GM23338 (cell line): ENCODE measurements at regions not wholly inside any gene's neighbourhood (a gene's known extent, or its start where the extent isn't known, plus 50 kb on each side); places are given as distances from the start of the nearest gene placed in this dataset.

ENCODE experiments used
- ATAC-seq: fragments of 200-7000 bp; cut with Tn5 transposase; 3 replicates; pipeline ENCODE4 v1.9.1; 2020
- DNase-seq: peaks from one replicate; pipeline ENCODE4 v3.0.0-alpha.2; 2015; ENCODE audit warnings: low spot score
- H2AFZ ChIP-seq: fragments of 200-600 bp; sonication (generic); 2 replicates; pipeline ENCODE4 v1.8.0; 2016; ENCODE audit warnings: antibody characterized with exemption, mild to moderate bottlenecking, moderate library complexity
- H3F3A ChIP-seq: fragments of 200-600 bp; sonication (generic); replicated peaks from 2 replicates; pipeline ENCODE4 v1.8.0; 2017; ENCODE audit warnings: antibody characterized with exemption, mixed run types, low read depth
- H3K27ac ChIP-seq: fragments of 200-600 bp; sonication (generic); 2 replicates; pipeline ENCODE4 v1.6.1; 2016; ENCODE audit warnings: low read depth
- H3K27me3 ChIP-seq: fragments of 200-600 bp; sonication (generic); 2 replicates; pipeline ENCODE4 v1.8.0; 2016; ENCODE audit warnings: mild to moderate bottlenecking, mixed run types, moderate library complexity; ENCODE audit not compliant: insufficient read depth
- H3K36me3 ChIP-seq: fragments of 200-600 bp; sonication (generic); 2 replicates; pipeline ENCODE4 v1.8.0; 2016; ENCODE audit warnings: mild to moderate bottlenecking; ENCODE audit not compliant: insufficient read depth
- H3K4me1 ChIP-seq: fragments of 200-600 bp; sonication (generic); 2 replicates; pipeline ENCODE4 v1.8.0; 2016; ENCODE audit warnings: mild to moderate bottlenecking, moderate library complexity; ENCODE audit not compliant: insufficient read depth
- H3K4me2 ChIP-seq: fragments of 200-600 bp; sonication (generic); 2 replicates; pipeline ENCODE4 v1.7.1; 2017; ENCODE audit warnings: mixed run types
- H3K4me3 ChIP-seq: fragments of 200-600 bp; sonication (generic); 2 replicates; pipeline ENCODE4 v1.6.1; 2016; ENCODE audit warnings: mixed run types
- H3K79me2 ChIP-seq: fragments of 200-600 bp; sonication (generic); replicated peaks from 2 replicates; pipeline ENCODE4 v1.8.0; 2017; ENCODE audit warnings: mild to moderate bottlenecking; ENCODE audit not compliant: insufficient read depth
- H3K9me2 ChIP-seq: fragments of 200-600 bp; sonication (generic); 2 replicates; pipeline ENCODE4 v1.8.0; 2017; ENCODE audit not compliant: insufficient read depth
- H4K20me1 ChIP-seq: fragments of 200-600 bp; sonication (generic); replicated peaks from 2 replicates; pipeline ENCODE4 v1.8.0; 2017; ENCODE audit warnings: mild to moderate bottlenecking; ENCODE audit not compliant: insufficient read depth
- H3K27ac Mint-ChIP-seq: 2 replicates; pipeline ENCODE4 v1.8.0; 2020; ENCODE audit warnings: inconsistent platforms, mild to moderate bottlenecking, moderate library complexity, mixed read lengths
- H3K27me3 Mint-ChIP-seq: 3 replicates; pipeline ENCODE4 v1.8.0; 2022; ENCODE audit warnings: low read depth, mild to moderate bottlenecking, moderate library complexity, mixed read lengths, inconsistent platforms; ENCODE audit not compliant: insufficient read depth, poor library complexity
- H3K36me3 Mint-ChIP-seq: 3 replicates; pipeline ENCODE4 v1.8.0; 2021; ENCODE audit warnings: low read depth, mild to moderate bottlenecking, inconsistent platforms, moderate library complexity, mixed read lengths
- H3K4me1 Mint-ChIP-seq: 3 replicates; pipeline ENCODE4 v1.8.0; 2020; ENCODE audit warnings: mild to moderate bottlenecking, inconsistent platforms, mixed read lengths
- H3K4me3 Mint-ChIP-seq: 3 replicates; pipeline ENCODE4 v1.8.0; 2021; ENCODE audit warnings: moderate library complexity, mild to moderate bottlenecking, inconsistent platforms, mixed read lengths
- H3K9me3 Mint-ChIP-seq: 3 replicates; pipeline ENCODE4 v1.8.0; 2020; ENCODE audit warnings: moderate library complexity, mild to moderate bottlenecking, inconsistent platforms, mixed read lengths
- ETS1 ChIP-seq: IDR thresholded peaks from 2 replicates; pipeline ENCODE4 v1.6.1; 2016; ENCODE audit warnings: antibody characterized with exemption
- EZH2 ChIP-seq: fragments of 200-600 bp; sonication (generic); IDR thresholded peaks from one replicate; pipeline ENCODE4 v1.8.0; 2017; ENCODE audit warnings: antibody characterized with exemption, mild to moderate bottlenecking, low read depth; ENCODE audit not compliant: unreplicated experiment
- EZH2phosphoT487 ChIP-seq: fragments of 200-600 bp; sonication (generic); IDR thresholded peaks from one replicate; pipeline ENCODE4 v1.8.1; 2018; ENCODE audit warnings: antibody characterized with exemption; ENCODE audit not compliant: unreplicated experiment
- NANOG ChIP-seq: IDR thresholded peaks from 2 replicates; pipeline ENCODE4 v1.6.1; 2016; ENCODE audit warnings: antibody characterized with exemption, borderline replicate concordance
- POLR2AphosphoS5 ChIP-seq: IDR thresholded peaks from 2 replicates; pipeline ENCODE4 v1.6.1; 2016; ENCODE audit warnings: antibody characterized with exemption, low read depth
- REST ChIP-seq: IDR thresholded peaks from one replicate; pipeline ENCODE4 v1.6.1; 2018; ENCODE audit warnings: antibody characterized with exemption; ENCODE audit not compliant: unreplicated experiment
- STAT1 ChIP-seq: IDR thresholded peaks from one replicate; pipeline ENCODE4 v1.6.1; 2016; ENCODE audit warnings: antibody characterized with exemption; ENCODE audit not compliant: unreplicated experiment
- ZNF331 ChIP-seq: fragments of 250-450 bp; sonication (Bioruptor Pico); IDR thresholded peaks from 2 replicates; pipeline ENCODE4 v1.5.0; 2020; ENCODE audit warnings: low read depth, mild to moderate bottlenecking, moderate library complexity
- ZNF462 ChIP-seq: fragments of 250-450 bp; sonication (Bioruptor Pico); IDR thresholded peaks from 2 replicates; pipeline ENCODE4 v1.5.0; 2020; ENCODE audit warnings: mild to moderate bottlenecking, moderate library complexity

GRCh38 chr12:58616618-58617017 is 303.7 kb downstream of the LRIG3 start:
- H3K79me2 ChIP-seq: no peaks in the 10 kb centered on the region
- ATAC-seq: no peak
- no peaks in the 10 kb centered on the region for H3K36me3 Mint-ChIP-seq

GRCh38 chr12:58621126-58621525 is 299.2 kb downstream of the LRIG3 start:
- H3K27me3 ChIP-seq: no peaks in the 10 kb centered on the region
- no peaks in the 10 kb centered on the region for H3K79me2 ChIP-seq
- no peaks in the 10 kb centered on the region for H3K36me3 ChIP-seq
- 0 out of 2 replicates have a peak, but pooled peaks cover 4% of the 10 kb centered on the region for H3K9me2 ChIP-seq
- DNase-seq (no peak), ATAC-seq (no peak)
- H3K4me1 ChIP-seq: no peaks in the 10 kb centered on the region
- Mint-ChIP-seq H3K4me1 (peaks cover 2% of the 10 kb centered on the region; the same call in 1 of the 3 replicates), H3K27me3 (no peaks in the 10 kb centered on the region), H3K36me3 (no peaks in the 10 kb centered on the region), H3K27ac (no peak overlapping the region), H3K4me3 (no peak overlapping the region), H3K9me3 (peaks cover 7% of the 10 kb centered on the region; the same call in 1 of the 3 replicates)
- no peak overlapping the region for H3K4me2 ChIP-seq
- H4K20me1 ChIP-seq: no peaks in the 10 kb centered on the region
- H3F3A ChIP-seq: no peaks in the 10 kb centered on the region
- H3K27ac ChIP-seq: no peak overlapping the region
- no peak overlapping the region for H3K4me3 ChIP-seq
- no peak overlapping the region for H2AFZ ChIP-seq
- no peak for TF ChIP-seq REST
- no peak for TF ChIP-seq EZH2
- no peak for TF ChIP-seq EZH2phosphoT487
- no peak for TF ChIP-seq POLR2AphosphoS5
- TF ChIP-seq ZNF462: no peak
- TF ChIP-seq ZNF331 (CRISPR knock-in tag): no peak
- TF ChIP-seq ETS1: no peak
- no peak for TF ChIP-seq NANOG

More at GRCh38 chr12:58616618-58617017, 303.7 kb downstream of the LRIG3 start:
- no peak for DNase-seq
- peaks cover 5% of the 10 kb centered on the region for H3K4me1 Mint-ChIP-seq
- no peaks in the 10 kb centered on the region for H4K20me1 ChIP-seq
- TF ChIP-seq STAT1 (no peak), ETS1 (no peak)
- H3K9me2 ChIP-seq: peaks cover 8% of the 10 kb centered on the region; the same call in 1 of the 2 replicates
- H3K27me3 ChIP-seq: no peaks in the 10 kb centered on the region
- no peak overlapping the region for H2AFZ ChIP-seq
- H3K27ac ChIP-seq: no peak overlapping the region
- no peaks in the 10 kb centered on the region for H3F3A ChIP-seq
- no peaks in the 10 kb centered on the region for H3K9me3 Mint-ChIP-seq
- H3K4me3 ChIP-seq: no peak overlapping the region
- H3K36me3 ChIP-seq: no peaks in the 10 kb centered on the region
- H3K4me2 ChIP-seq: no peak overlapping the region
- H3K4me1 ChIP-seq: no peaks in the 10 kb centered on the region
- no peaks in the 10 kb centered on the region for H3K27me3 Mint-ChIP-seq
- H3K27ac Mint-ChIP-seq: no peak overlapping the region
- no peak overlapping the region for H3K4me3 Mint-ChIP-seq
